Midbrain (tissue), 1 donor: ENCODE measurements at regions not wholly inside any gene's neighbourhood (a gene's known extent, or its start where the extent isn't known, plus 50 kb on each side); places are given as distances from the start of the nearest gene placed in this dataset.
"Not testable (repeated sequence)": the region's sequence is repeated elsewhere in the genome, so short reads cannot be mapped to it uniquely, and the experiment has no call there.

Source experiments
- DNase-seq: peaks from one replicate; lab custom pipeline; 2025; lab: John Stamatoyannopoulos, UW

- DNase-seq, result no peak
Measured at GRCh38 chr7:93048136-93048930, 69.4 kb downstream of the SAMD9 start.

- DNase-seq, result no peak
Measured at GRCh38 chr7:93047514-93048099, 70.2 kb downstream of the SAMD9 start.

GRCh38 chr7:93046641-93047040 lies 71.1 kb downstream of the SAMD9 start:
- DNase-seq, result no peak

GRCh38 chr7:93044147-93044810 lies 73.5 kb downstream of the SAMD9 start:
- no peak for DNase-seq

GRCh38 chr7:93043385-93043985 lies 74.3 kb downstream of the SAMD9 start:
- no peak for DNase-seq

- no peak for DNase-seq
Measured at GRCh38 chr7:93040355-93040754, 77.4 kb downstream of the SAMD9 start.

- no peak for DNase-seq
Measured at GRCh38 chr7:93039786-93040185, 78.0 kb downstream of the SAMD9 start.

- no peak for DNase-seq
Measured at GRCh38 chr7:93039282-93039681, 78.5 kb downstream of the SAMD9 start.

GRCh38 chr7:93036807-93037206 lies 81.0 kb downstream of the SAMD9 start:
- no peak for DNase-seq

- DNase-seq, result no peak
Measured at GRCh38 chr7:93036149-93036640, 81.6 kb downstream of the SAMD9 start.

- no peak for DNase-seq
Measured at GRCh38 chr7:93031795-93032194, 86.0 kb downstream of the SAMD9 start.

- no peak for DNase-seq
Measured at GRCh38 chr7:93030605-93031225, 87.1 kb downstream of the SAMD9 start.

- no peak for DNase-seq
Measured at GRCh38 chr7:93029056-93029455, 88.7 kb downstream of the SAMD9 start.

GRCh38 chr7:93028610-93029009 lies 89.2 kb downstream of the SAMD9 start:
- DNase-seq, result no peak

- DNase-seq, result no peak
Measured at GRCh38 chr7:93027044-93027443, 90.7 kb downstream of the SAMD9 start.

GRCh38 chr7:93026425-93026824 lies 91.4 kb downstream of the SAMD9 start:
- no peak for DNase-seq

- DNase-seq, result no peak
Measured at GRCh38 chr7:93025389-93025788, 92.4 kb downstream of the SAMD9 start.

GRCh38 chr7:93022931-93023478 lies 94.8 kb downstream of the SAMD9 start:
- DNase-seq, result not testable (repeated sequence)

GRCh38 chr7:93021748-93022147 lies 96.0 kb downstream of the SAMD9 start:
- no peak for DNase-seq

- no peak for DNase-seq
Measured at GRCh38 chr7:93018716-93019115, 99.1 kb downstream of the SAMD9 start.

GRCh38 chr7:93016681-93017381 lies 100.9 kb downstream of the SAMD9 start:
- DNase-seq, result no peak
